Suprapubic skin (tissue), 4 donors: ENCODE measurements at regions not wholly inside any gene's neighbourhood (a gene's known extent, or its start where the extent isn't known, plus 50 kb on each side); places are given as distances from the start of the nearest gene placed in this dataset.
"Not testable (repeated sequence)": the region's sequence is repeated elsewhere in the genome, so short reads cannot be mapped to it uniquely, and the experiment has no call there.

Experiments used
- DNase-seq, 2 donors: peaks; one replicate each; pipeline ENCODE4 v3.0.0-alpha.2; 2019; ENCODE audit warnings: low spot score in 2 of 2
- H3K27ac ChIP-seq: fragments of 200-600 bp; sonication (generic); one replicate; pipeline ENCODE4 v1.5.1; 2019
- H3K27me3 ChIP-seq: fragments of 200-600 bp; sonication (generic); one replicate; pipeline ENCODE4 v1.5.1; 2019
- H3K36me3 ChIP-seq: fragments of 200-600 bp; sonication (generic); one replicate; pipeline ENCODE4 v1.5.1; 2019
- H3K4me1 ChIP-seq: fragments of 200-600 bp; sonication (generic); one replicate; pipeline ENCODE4 v1.5.1; 2019
- H3K4me3 ChIP-seq: fragments of 200-600 bp; sonication (generic); one replicate; pipeline ENCODE4 v1.5.1; 2019; ENCODE audit warnings: mild to moderate bottlenecking
- H3K9me3 ChIP-seq: fragments of 200-600 bp; sonication (generic); one replicate; pipeline ENCODE4 v1.5.1; 2019
- CTCF ChIP-seq, 2 donors: fragments of 200-600 bp in 1 of 2; fragments of 450-650 bp in 1 of 2; sonication (generic) in 1 of 2; IDR thresholded peaks; one replicate each; pipeline ENCODE4 v1.5.1; 2016 to 2019; ENCODE audit warnings: antibody characterized with exemption in 2 of 2, mild to moderate bottlenecking in 1 of 2, moderate library complexity in 1 of 2
- EP300 ChIP-seq: sonication (generic); formaldehyde crosslinking; IDR thresholded peaks from one replicate; pipeline ENCODE4 v1.6.1; 2017; ENCODE audit warnings: antibody characterized with exemption
- POLR2A ChIP-seq, 2 donors: fragments of 450-650 bp; IDR thresholded peaks; one replicate each; pipeline ENCODE4 v1.6.1; 2017; ENCODE audit warnings: antibody characterized with exemption in 2 of 2, mild to moderate bottlenecking in 2 of 2, moderate library complexity in 2 of 2
- POLR2AphosphoS5 ChIP-seq, 3 donors: sonication (generic); formaldehyde crosslinking; IDR thresholded peaks; one replicate each; pipeline ENCODE4 v1.6.1; 2017; ENCODE audit warnings: antibody characterized with exemption in 3 of 3
- WGBS: methylation state at CpG from one replicate; pipeline ENCODE4 v1.1.5; 2018; 5-methylcytosine and 5-hydroxymethylcytosine counted together

- no peaks in the 10 kb centered on the region for H3K36me3 ChIP-seq
- H3K9me3 ChIP-seq = no peaks in the 10 kb centered on the region
- no peaks in the 10 kb centered on the region for H3K27me3 ChIP-seq
- WGBS = 56% methylated on average over 3 of the region's 3 CpGs
- DNase-seq = no peak
- peaks cover 9% of the 10 kb centered on the region for H3K4me1 ChIP-seq
- TF ChIP-seq CTCF (IDR thresholded peaks at IDR 0.05) (no peak), EP300 (no peak), POLR2A (IDR thresholded peaks at IDR 0.05) (no peak), POLR2AphosphoS5 (IDR thresholded peaks at IDR 0.05) (no peak)
- H3K27ac ChIP-seq = no peak overlapping the region
- no peak overlapping the region for H3K4me3 ChIP-seq
Measured at GRCh38 chr9:107782381-107782780, 292.8 kb upstream of the KLF4 start.

GRCh38 chr9:107780960-107781359 is 291.4 kb upstream of the KLF4 start:
- Histone ChIP-seq H3K27ac (no peak overlapping the region), H3K9me3 (no peaks in the 10 kb centered on the region), H3K4me3 (no peak overlapping the region), H3K27me3 (no peaks in the 10 kb centered on the region), H3K4me1 (peaks cover 9% of the 10 kb centered on the region), H3K36me3 (no peaks in the 10 kb centered on the region)
- TF ChIP-seq POLR2A (IDR thresholded peaks at IDR 0.05) (no peak), POLR2AphosphoS5 (IDR thresholded peaks at IDR 0.05) (no peak), EP300 (no peak), CTCF (IDR thresholded peaks at IDR 0.05) (no peak)
- DNase-seq = no peak
- 53% methylated on average over 3 of the region's 3 CpGs for WGBS

GRCh38 chr9:107779731-107780130 is 290.2 kb upstream of the KLF4 start:
- Histone ChIP-seq H3K27me3 (no peaks in the 10 kb centered on the region), H3K36me3 (no peaks in the 10 kb centered on the region), H3K9me3 (no peaks in the 10 kb centered on the region), H3K4me3 (no peak overlapping the region), H3K4me1 (peaks cover 8% of the 10 kb centered on the region), H3K27ac (no peak overlapping the region)
- no peak for DNase-seq
- TF ChIP-seq POLR2A (IDR thresholded peaks at IDR 0.05) (no peak), EP300 (no peak), CTCF (IDR thresholded peaks at IDR 0.05) (no peak), POLR2AphosphoS5 (IDR thresholded peaks at IDR 0.05) (no peak)
- 81% methylated on average over 3 of the region's 3 CpGs for WGBS

GRCh38 chr9:107778661-107779060 is 289.1 kb upstream of the KLF4 start:
- no peak for DNase-seq
- Histone ChIP-seq H3K27me3 (no peaks in the 10 kb centered on the region), H3K4me3 (no peak overlapping the region), H3K4me1 (no peaks in the 10 kb centered on the region), H3K36me3 (no peaks in the 10 kb centered on the region), H3K9me3 (no peaks in the 10 kb centered on the region), H3K27ac (no peak overlapping the region)
- no peak for TF ChIP-seq POLR2AphosphoS5 (IDR thresholded peaks at IDR 0.05)
- no peak for TF ChIP-seq EP300
- no peak for TF ChIP-seq CTCF (IDR thresholded peaks at IDR 0.05)
- no peak for TF ChIP-seq POLR2A (IDR thresholded peaks at IDR 0.05)
- WGBS = 90% methylated on average over 1 of the region's 1 CpG

GRCh38 chr9:107774099-107774498 is 284.5 kb upstream of the KLF4 start:
- H3K27me3 ChIP-seq, H3K4me1 ChIP-seq, DNase-seq, H3K36me3 ChIP-seq, H3K9me3 ChIP-seq, H3K27ac ChIP-seq, H3K4me3 ChIP-seq: not testable (repeated sequence)
- WGBS = 67% methylated on average over 2 of the region's 2 CpGs

- WGBS = 90% methylated on average over 3 of the region's 3 CpGs
- Histone ChIP-seq H3K27ac (no peak overlapping the region), H3K4me1 (no peaks in the 10 kb centered on the region), H3K9me3 (no peaks in the 10 kb centered on the region), H3K4me3 (no peak overlapping the region), H3K27me3 (no peaks in the 10 kb centered on the region), H3K36me3 (no peaks in the 10 kb centered on the region)
- DNase-seq = no peak
- no peak for TF ChIP-seq CTCF (IDR thresholded peaks at IDR 0.05)
Measured at GRCh38 chr9:107772988-107773387, 283.4 kb upstream of the KLF4 start.
